Activated CD4-positive, alpha-beta memory T cell treated with anti-CD3 and anti-CD28 coated beads for 36 hours (primary cell): ENCODE measurements at regions not wholly inside any gene's neighbourhood (a gene's known extent, or its start where the extent isn't known, plus 50 kb on each side); places are given as distances from the start of the nearest gene placed in this dataset.

ENCODE experiments used
- CTCF ChIA-PET: fragments of 350-600 bp; sonication (Branson Sonifier 250); formaldehyde crosslinking; loops from one replicate; lab custom pipeline; 2021; ENCODE audit warnings: antibody characterized with exemption, inconsistent platforms; lab: Charles Lee
- POLR2A ChIA-PET: fragments of 350-600 bp; sonication (Branson Sonifier 250); formaldehyde crosslinking; loops from one replicate; lab custom pipeline; 2021; ENCODE audit warnings: antibody characterized with exemption; lab: Charles Lee
- DNase-seq: peaks from one replicate; pipeline ENCODE4 v3.0.0-alpha.2; 2020
- H3K27ac Mint-ChIP-seq: one replicate; pipeline ENCODE4 v1.8.0; 2021; ENCODE audit warnings: mixed read lengths
- H3K27me3 Mint-ChIP-seq: one replicate; pipeline ENCODE4 v1.8.0; 2021; ENCODE audit warnings: mixed read lengths
- H3K36me3 Mint-ChIP-seq: one replicate; pipeline ENCODE4 v1.8.0; 2021; ENCODE audit warnings: mixed read lengths
- H3K4me1 Mint-ChIP-seq: one replicate; pipeline ENCODE4 v1.8.0; 2021; ENCODE audit warnings: low read depth, mixed read lengths
- H3K4me3 Mint-ChIP-seq: one replicate; pipeline ENCODE4 v1.8.0; 2021; ENCODE audit warnings: mild to moderate bottlenecking, mixed read lengths
- H3K9me3 Mint-ChIP-seq: one replicate; pipeline ENCODE4 v1.8.0; 2021; ENCODE audit warnings: mixed read lengths
- intact Hi-C: fragments of 100-400 bp; cut with micrococcal nuclease; formaldehyde crosslinking; loops from one replicate; pipeline ENCODE4 v1.15.1; 2023

DNA sequence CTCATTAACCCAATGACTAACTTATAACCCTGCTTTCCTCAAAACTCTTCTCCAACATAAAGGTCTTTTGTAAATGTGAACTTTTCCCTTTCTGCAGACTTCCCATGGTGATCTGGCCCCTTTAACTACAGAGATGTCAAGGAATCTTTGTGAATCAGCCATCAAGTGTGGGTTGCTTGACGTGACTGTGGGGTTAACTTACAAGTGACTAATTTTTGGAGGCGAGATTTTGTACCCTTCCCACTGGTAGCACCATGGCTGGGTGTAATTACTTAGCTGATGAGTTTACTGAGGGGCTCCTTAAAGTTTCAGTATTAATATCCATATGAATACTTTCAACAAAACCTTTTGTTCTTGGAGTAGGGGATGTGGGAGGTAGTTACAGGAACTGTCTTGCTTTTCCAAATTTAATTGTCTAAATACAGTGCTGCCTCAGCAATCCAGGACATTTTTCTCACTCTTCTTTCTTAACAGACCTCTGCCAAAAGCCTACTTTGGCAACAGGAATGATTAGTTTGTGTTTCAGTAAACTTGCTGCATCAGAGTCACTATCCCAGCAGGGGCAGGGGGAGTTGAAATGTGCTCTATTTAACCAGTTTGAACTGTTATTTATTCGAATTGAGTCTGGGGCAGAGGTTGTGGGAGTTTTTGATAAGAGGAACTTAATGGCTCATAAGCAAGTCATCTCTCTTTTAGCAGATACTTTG is 217.3 kb upstream of the FGGY start:
- Mint-ChIP-seq H3K27ac (no peak overlapping the region), H3K9me3 (no peaks in the 10 kb centered on the region), H3K36me3 (no peaks in the 10 kb centered on the region), H3K27me3 (no peaks in the 10 kb centered on the region), H3K4me3 (no peak overlapping the region), H3K4me1 (peaks cover 24% of the 10 kb centered on the region)
- intact Hi-C loops: no loop called here
- no peak for DNase-seq
- ChIA-PET POLR2A (no interaction called here), CTCF (no interaction called here)

DNA sequence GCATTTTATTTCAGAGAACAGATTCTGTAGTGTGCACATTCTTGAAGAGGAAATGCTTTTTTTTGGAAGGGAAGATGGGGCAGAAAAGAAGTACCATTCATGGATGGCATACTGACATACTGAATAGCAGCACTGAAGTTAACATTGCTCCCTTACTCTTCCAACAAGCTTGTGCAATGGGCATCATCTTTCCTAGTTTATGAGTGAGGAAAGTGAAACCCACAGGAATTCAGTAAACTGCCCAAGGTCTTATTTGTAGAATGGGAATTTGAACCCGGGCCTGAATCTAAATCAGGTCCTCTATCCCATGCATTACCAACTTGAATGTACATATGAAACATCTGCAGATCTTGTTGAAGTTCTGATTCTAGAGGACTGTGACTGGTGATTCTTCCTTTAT is 215.7 kb upstream of the FGGY start:
- CTCF ChIA-PET: no interaction called here
- Mint-ChIP-seq H3K4me1 (peaks cover 25% of the 10 kb centered on the region), H3K36me3 (no peaks in the 10 kb centered on the region), H3K4me3 (no peak overlapping the region), H3K27ac (no peak overlapping the region), H3K27me3 (peaks cover 1% of the 10 kb centered on the region), H3K9me3 (no peaks in the 10 kb centered on the region)
- intact Hi-C loops: no loop called here
- DNase-seq: no peak
- POLR2A ChIA-PET: no interaction called here

DNA sequence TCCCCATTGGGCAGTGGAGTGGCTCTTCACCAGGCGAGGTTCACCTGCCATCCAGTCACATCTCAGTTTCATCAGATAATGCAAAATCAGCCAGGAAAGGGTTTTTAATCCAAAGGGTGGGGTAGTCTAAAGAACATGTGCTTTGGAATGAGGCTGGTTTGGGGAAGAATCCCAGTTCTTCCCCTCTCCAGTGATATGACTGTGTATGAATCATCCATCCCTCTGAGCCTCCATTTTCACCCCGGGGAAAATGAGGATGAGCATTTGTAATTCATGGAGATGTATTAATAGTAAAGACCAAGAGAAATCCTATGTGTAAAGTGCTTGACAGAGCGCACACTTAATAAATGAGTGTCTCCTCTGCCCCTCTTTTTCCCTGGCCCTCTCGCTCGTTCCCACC is 215.1 kb upstream of the FGGY start:
- H3K36me3 Mint-ChIP-seq: no peaks in the 10 kb centered on the region
- ChIA-PET CTCF (no interaction called here), POLR2A (no interaction called here)
- intact Hi-C loops: no loop called here
- no peak overlapping the region for H3K27ac Mint-ChIP-seq
- H3K4me1 Mint-ChIP-seq: peaks cover 22% of the 10 kb centered on the region
- H3K9me3 Mint-ChIP-seq: no peaks in the 10 kb centered on the region
- H3K4me3 Mint-ChIP-seq: no peak overlapping the region
- no peak for DNase-seq
- peaks cover 1% of the 10 kb centered on the region for H3K27me3 Mint-ChIP-seq

DNA sequence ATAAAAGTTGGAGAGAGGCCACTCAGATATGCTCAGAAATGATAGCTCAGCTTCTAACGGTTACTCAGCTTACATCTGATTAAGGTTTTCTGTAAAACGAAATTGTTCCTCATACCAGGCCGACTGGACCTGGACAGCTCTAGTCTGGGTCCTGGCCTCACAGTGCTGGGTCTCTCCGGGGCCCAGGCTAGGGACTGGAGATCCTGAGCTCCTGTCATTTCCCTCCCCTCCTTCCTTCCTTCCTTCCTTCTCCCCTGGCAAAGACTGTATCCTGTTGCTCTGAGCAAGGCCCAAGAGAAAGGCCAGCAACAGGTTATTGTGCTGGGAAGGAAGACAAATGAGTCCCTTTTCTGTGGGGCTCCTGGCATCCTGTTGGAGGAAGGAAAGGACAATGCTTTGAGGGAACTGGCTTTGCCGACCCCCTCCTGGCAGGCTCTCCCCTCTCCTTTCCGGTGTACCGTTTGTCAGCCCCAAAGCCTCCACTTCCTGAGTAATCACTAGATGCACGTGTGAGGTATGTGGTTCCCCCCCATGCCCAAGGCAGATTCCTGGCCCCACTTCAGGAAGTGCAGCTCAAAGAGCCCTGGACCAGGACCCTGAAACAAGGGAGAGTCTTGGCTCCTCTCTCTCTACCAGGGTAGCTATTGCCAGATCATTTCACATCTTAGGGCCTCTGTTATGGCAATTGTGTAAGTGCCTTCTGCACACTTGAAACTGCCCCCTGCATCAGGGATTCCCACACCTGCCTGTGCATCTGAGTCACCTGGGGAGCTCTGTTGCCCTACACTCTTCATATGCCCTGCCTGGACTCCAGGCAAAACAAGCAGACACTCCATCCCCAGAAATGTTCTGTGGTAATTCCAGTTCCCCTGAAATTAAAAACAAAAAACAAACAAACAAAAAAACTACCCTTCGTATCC is 212.7 kb upstream of the FGGY start:
- ChIA-PET POLR2A (no interaction called here), CTCF (interaction anchor here (1.4 kb wide), 1 partner anchor 27 kb away, joined by 4 read pairs; no protein-coding TSS in a partner anchor)
- H3K27ac Mint-ChIP-seq: no peak overlapping the region
- H3K27me3 Mint-ChIP-seq: peaks cover 3% of the 10 kb centered on the region
- no peak overlapping the region for H3K4me3 Mint-ChIP-seq
- no peaks in the 10 kb centered on the region for H3K36me3 Mint-ChIP-seq
- intact Hi-C loops: no loop called here
- H3K9me3 Mint-ChIP-seq: peaks cover 2% of the 10 kb centered on the region
- peaks cover 21% of the 10 kb centered on the region for H3K4me1 Mint-ChIP-seq
- DNase-seq: no peak

DNA sequence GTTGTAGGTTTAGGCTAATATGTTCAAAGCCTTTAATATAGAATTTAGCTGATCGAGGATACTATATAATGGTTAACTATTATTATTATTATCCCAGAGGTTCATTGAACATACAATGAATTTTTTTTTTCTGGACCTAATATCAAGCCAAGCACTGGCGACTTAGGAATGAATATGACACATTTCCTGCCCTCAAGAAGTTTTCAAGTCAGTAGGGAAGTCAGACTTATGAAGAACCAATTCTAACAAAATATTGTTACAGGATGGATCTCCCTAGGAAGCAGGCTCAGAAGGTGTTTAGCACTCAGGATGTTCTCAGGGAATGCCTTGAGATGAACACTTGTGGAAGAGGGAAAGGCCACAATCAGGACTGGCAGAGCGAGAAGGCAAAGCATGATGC is 211.8 kb upstream of the FGGY start:
- intact Hi-C loops: no loop called here
- Mint-ChIP-seq H3K4me3 (no peak overlapping the region), H3K36me3 (no peaks in the 10 kb centered on the region), H3K4me1 (peaks cover 12% of the 10 kb centered on the region), H3K27ac (no peak overlapping the region), H3K27me3 (peaks cover 3% of the 10 kb centered on the region), H3K9me3 (peaks cover 5% of the 10 kb centered on the region)
- DNase-seq: no peak
- CTCF ChIA-PET: no interaction called here
- POLR2A ChIA-PET: no interaction called here

DNA sequence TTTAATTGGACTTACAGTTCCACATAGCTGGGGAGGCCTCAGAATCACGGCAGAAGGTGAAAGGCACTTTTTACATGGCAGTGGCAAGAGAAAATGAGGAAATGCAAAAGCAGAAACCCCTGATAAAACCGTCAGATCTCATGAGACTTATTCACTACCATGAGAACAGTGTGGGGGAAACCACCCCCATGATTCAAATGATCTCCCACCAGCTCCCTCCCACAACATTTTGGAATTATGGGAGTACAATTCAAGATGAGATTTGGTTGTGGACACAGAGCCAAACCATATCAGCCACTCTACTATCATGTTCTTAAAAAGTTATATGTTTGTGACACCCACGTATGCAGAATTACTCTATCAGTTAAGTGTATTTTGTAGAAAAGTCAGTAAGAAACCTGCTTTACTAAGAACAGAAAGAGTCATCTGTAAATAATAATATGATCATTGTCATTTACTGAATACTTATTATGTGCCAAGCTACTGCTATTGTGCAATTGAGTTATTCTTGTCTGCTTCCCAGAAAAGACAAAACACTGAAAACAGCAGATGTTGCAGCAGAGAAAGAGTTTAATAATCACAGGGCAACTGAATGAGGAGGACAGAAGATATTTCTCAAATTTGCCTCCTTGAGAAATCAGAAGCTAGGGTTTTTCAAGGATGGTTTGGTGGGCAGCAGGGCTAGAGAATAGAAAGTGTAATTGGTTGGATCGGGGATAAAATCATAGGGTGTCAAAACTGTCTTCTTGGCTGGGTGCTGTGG is 207.7 kb upstream of the FGGY start:
- POLR2A ChIA-PET: no interaction called here
- no peak overlapping the region for H3K27ac Mint-ChIP-seq
- peaks cover 3% of the 10 kb centered on the region for H3K27me3 Mint-ChIP-seq
- no peak for DNase-seq
- intact Hi-C loops: no loop called here
- peaks cover 5% of the 10 kb centered on the region for H3K9me3 Mint-ChIP-seq
- H3K4me1 Mint-ChIP-seq: peaks cover 5% of the 10 kb centered on the region
- CTCF ChIA-PET: no interaction called here
- H3K36me3 Mint-ChIP-seq: no peaks in the 10 kb centered on the region
- H3K4me3 Mint-ChIP-seq: no peak overlapping the region

DNA sequence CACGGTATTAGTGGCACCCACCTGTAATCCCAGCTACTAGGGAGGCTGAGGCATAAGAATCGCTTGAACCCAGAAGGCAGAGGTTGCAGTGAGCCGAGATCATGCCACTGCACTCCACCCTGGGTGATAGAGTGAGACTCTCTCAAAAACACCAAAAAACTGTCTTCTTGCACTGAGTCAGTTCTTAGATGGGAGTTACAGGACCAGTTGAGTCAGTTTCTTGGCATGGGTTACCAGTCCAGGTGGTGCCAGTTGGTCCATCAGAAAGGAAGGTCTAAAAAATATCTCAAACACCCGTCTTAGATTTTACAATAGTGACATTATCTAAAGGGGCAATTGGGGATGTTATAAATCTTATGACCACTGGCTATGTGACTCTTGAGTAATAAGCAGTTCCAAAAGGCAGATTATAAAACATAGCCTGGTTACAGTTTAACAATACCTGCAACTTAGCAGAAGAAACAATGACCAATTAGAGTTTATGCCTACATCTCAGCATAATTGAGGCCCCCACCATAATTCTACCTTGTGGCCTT is 206.9 kb upstream of the FGGY start:
- no peaks in the 10 kb centered on the region for H3K4me1 Mint-ChIP-seq
- POLR2A ChIA-PET: no interaction called here
- CTCF ChIA-PET: no interaction called here
- intact Hi-C loops: no loop called here
- DNase-seq: no peak
- no peak overlapping the region for H3K4me3 Mint-ChIP-seq
- peaks cover 3% of the 10 kb centered on the region for H3K27me3 Mint-ChIP-seq
- no peak overlapping the region for H3K27ac Mint-ChIP-seq
- H3K9me3 Mint-ChIP-seq: peaks cover 5% of the 10 kb centered on the region
- no peaks in the 10 kb centered on the region for H3K36me3 Mint-ChIP-seq

DNA sequence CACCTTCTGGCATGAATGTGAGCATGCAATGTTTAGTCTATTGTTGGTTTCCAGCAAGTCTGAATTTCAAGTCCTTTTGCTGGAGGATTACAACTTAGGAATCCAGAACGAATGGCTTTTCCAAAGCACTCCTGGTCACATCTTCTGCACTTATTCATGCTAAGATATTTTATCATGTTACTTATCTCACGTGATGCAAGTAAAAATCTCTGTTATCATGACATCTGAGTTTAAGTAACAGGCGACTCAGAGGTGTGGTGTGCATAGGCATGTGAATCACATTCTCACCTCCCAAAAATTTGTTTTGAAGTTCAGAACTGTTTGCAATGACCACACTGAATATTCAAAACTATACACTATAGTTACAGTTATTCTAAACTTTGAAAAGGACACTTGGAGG is 204.8 kb upstream of the FGGY start:
- H3K4me1 Mint-ChIP-seq: no peaks in the 10 kb centered on the region
- H3K4me3 Mint-ChIP-seq: no peak overlapping the region
- no peaks in the 10 kb centered on the region for H3K36me3 Mint-ChIP-seq
- ChIA-PET CTCF (no interaction called here), POLR2A (no interaction called here)
- peaks cover 2% of the 10 kb centered on the region for H3K27me3 Mint-ChIP-seq
- intact Hi-C loops: no loop called here
- H3K9me3 Mint-ChIP-seq: peaks cover 5% of the 10 kb centered on the region
- H3K27ac Mint-ChIP-seq: no peak overlapping the region
- DNase-seq: no peak

DNA sequence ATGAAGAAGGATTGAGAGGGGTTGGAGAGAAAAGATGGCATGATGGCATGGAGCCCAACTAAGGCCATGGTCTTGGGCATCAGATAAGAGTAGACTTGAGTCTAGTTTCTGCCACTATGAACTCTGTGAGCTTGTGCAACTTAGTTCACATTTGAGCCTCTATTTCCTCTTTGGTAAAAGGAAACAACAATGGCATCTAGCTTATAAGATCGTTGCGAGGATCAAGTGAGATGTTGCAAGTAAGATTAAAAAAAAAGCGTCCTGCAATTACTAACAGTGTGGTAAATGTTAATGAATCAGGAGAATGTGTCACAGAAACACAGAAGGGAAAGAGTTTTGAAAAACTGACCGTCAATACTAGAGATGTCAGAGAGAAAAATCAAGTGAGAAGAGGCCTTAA is 202.9 kb upstream of the FGGY start:
- Mint-ChIP-seq H3K4me3 (no peak overlapping the region), H3K4me1 (no peaks in the 10 kb centered on the region), H3K27ac (no peak overlapping the region), H3K36me3 (no peaks in the 10 kb centered on the region), H3K27me3 (no peaks in the 10 kb centered on the region), H3K9me3 (peaks cover 5% of the 10 kb centered on the region)
- intact Hi-C loops: no loop called here
- CTCF ChIA-PET: no interaction called here
- POLR2A ChIA-PET: no interaction called here
- DNase-seq: no peak

DNA sequence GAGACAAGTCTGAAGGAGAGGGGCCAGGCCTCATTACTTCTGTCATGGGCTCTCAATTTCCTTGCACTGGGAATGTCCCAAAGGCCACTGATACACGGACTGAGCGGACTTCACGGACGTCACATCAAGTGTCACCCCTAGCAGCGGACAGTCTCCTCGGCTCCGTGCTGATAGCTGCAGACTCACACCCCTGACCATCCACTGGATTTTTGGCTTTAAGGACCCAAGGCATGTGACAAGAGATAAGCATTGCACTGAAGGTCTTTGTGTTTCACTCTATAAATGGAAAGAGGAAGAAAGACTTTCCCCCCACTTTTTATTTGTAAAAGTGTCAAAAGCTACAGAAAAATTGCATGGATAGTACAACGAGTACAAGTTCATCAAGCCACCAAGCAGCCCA is 200.4 kb upstream of the FGGY start:
- no peaks in the 10 kb centered on the region for H3K27me3 Mint-ChIP-seq
- no peaks in the 10 kb centered on the region for H3K4me1 Mint-ChIP-seq
- H3K9me3 Mint-ChIP-seq: no peaks in the 10 kb centered on the region
- DNase-seq: no peak
- H3K4me3 Mint-ChIP-seq: no peak overlapping the region
- ChIA-PET POLR2A (no interaction called here), CTCF (no interaction called here)
- H3K36me3 Mint-ChIP-seq: no peaks in the 10 kb centered on the region
- intact Hi-C loops: no loop called here
- no peak overlapping the region for H3K27ac Mint-ChIP-seq

DNA sequence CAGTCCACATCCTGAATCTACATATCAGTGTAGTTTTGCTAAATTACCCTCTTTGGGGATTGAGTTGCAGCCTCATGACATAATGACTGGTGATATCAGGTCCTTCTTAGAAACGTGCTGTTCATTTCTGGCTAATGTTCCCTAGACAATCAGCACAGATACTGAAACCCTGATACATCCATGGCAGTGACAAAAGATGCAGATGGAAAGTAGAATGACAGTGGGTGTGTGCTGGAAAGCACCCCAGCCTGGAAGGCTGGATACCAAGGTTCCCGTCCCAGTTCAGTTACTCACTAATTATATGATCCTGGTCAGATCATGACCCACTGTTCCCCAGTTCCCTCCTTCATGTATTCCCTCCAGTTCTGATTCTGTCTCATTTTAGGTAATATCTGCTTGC is 198.2 kb upstream of the FGGY start:
- intact Hi-C loops: loop anchor here (1.0 kb wide), 1 partner anchor 26 kb away; no protein-coding TSS in a partner anchor
- ChIA-PET CTCF (no interaction called here), POLR2A (no interaction called here)
- no peak overlapping the region for H3K4me3 Mint-ChIP-seq
- H3K36me3 Mint-ChIP-seq: no peaks in the 10 kb centered on the region
- no peak overlapping the region for H3K27ac Mint-ChIP-seq
- H3K27me3 Mint-ChIP-seq: no peaks in the 10 kb centered on the region
- H3K4me1 Mint-ChIP-seq: no peaks in the 10 kb centered on the region
- peaks cover 4% of the 10 kb centered on the region for H3K9me3 Mint-ChIP-seq
- no peak for DNase-seq
